Astrocyte of the cerebellum (primary cell): ENCODE measurements at regions not wholly inside any gene's neighbourhood (a gene's known extent, or its start where the extent isn't known, plus 50 kb on each side); places are given as distances from the start of the nearest gene placed in this dataset.
"Not testable (repeated sequence)": the region's sequence is repeated elsewhere in the genome, so short reads cannot be mapped to it uniquely, and the experiment has no call there.

Source experiments
- DNase-seq: peaks from one replicate; pipeline ENCODE4 v3.0.0-alpha.2; 2011; ENCODE audit warnings: low read depth
- H3K4me3 ChIP-seq: 2 replicates; pipeline ENCODE4 v1.5.1; 2011; ENCODE audit warnings: mild to moderate bottlenecking, low read depth, low read length, moderate library complexity
- in situ Hi-C: cut with HindIII; loops from 2 replicates; pipeline ENCODE4 v1.10.0; 2017; ENCODE audit warnings: low sequenced_read_pairs
- TF ChIP-seq, protein P1 (sequence below): IDR thresholded peaks from 2 replicates; pipeline ENCODE4 v1.5.1; 2012; ENCODE audit warnings: low read length, low read depth, moderate library complexity, mild to moderate bottlenecking; ENCODE audit errors: missing control alignments

DNA sequence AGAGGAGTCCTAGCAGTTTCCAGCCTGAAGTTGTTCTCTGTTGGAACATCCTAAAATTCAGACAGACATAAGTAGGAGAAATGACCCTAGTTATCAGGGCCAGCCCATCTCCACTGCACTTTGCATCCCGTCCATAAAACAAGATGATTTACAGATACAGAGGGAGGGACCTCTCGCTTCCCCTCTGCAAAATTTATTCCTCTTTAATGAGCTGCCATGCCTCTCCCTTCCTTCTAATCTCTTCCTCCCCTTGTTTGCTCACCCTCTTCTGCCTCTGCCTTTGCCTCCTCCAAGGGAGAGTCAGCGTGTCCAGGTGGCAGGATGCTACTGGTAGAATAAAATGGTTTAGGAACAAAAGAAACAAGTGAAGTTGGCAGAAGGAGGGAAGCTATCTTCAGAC is 351.3 kb downstream of the SOX9 start:
- no peak overlapping the region for H3K4me3 ChIP-seq
- no peak for DNase-seq
- TF ChIP-seq, protein P1, sequence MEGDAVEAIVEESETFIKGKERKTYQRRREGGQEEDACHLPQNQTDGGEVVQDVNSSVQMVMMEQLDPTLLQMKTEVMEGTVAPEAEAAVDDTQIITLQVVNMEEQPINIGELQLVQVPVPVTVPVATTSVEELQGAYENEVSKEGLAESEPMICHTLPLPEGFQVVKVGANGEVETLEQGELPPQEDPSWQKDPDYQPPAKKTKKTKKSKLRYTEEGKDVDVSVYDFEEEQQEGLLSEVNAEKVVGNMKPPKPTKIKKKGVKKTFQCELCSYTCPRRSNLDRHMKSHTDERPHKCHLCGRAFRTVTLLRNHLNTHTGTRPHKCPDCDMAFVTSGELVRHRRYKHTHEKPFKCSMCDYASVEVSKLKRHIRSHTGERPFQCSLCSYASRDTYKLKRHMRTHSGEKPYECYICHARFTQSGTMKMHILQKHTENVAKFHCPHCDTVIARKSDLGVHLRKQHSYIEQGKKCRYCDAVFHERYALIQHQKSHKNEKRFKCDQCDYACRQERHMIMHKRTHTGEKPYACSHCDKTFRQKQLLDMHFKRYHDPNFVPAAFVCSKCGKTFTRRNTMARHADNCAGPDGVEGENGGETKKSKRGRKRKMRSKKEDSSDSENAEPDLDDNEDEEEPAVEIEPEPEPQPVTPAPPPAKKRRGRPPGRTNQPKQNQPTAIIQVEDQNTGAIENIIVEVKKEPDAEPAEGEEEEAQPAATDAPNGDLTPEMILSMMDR: no peak
- in situ Hi-C loops: no loop called here

DNA sequence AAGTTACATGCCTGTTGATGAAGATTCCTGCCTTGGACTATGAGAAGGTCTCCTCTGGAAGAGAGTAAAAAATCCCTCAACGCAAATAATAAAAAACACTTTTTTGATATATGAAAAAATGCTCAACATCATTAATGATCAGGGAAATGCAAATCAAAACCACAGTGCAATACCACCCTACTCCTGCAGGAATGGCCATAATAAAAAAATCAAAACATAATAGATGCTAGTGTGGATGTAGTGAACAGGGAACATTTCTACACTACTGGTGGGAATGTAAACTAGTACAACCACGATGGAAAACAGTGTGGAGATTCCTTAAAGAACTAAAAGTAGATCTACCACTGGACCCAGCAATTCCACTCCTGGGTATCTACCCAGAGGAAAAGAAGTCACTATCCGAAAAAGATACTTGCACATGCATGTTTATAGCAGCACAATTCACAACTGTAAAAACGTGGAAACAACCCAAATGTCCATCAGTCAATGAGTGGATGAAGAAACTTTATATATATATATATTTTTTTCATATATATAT is 352.1 kb downstream of the SOX9 start:
- DNase-seq, H3K4me3 ChIP-seq, in situ Hi-C loops: not testable (repeated sequence)

DNA sequence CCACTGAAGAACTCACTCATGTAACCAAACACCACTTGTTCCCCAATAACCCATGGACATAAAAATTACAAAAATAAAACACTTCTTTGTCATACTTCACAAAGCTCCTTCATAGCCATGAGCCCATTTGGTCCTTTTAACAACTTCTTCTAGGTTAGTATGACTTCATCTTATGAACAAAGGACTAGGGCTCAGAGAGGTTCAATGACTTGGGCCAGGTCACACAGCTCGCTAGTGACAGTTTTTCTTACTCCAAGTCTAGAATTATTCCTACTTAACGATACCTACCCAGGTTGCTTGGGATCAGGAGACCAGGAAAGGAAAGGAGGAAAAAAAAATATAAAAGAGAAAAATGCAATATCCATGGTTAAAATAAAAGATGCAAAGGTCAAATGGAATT is 353.4 kb downstream of the SOX9 start:
- H3K4me3 ChIP-seq: no peak overlapping the region
- TF ChIP-seq, protein P1: no peak
- no peak for DNase-seq
- in situ Hi-C loops: no loop called here

DNA sequence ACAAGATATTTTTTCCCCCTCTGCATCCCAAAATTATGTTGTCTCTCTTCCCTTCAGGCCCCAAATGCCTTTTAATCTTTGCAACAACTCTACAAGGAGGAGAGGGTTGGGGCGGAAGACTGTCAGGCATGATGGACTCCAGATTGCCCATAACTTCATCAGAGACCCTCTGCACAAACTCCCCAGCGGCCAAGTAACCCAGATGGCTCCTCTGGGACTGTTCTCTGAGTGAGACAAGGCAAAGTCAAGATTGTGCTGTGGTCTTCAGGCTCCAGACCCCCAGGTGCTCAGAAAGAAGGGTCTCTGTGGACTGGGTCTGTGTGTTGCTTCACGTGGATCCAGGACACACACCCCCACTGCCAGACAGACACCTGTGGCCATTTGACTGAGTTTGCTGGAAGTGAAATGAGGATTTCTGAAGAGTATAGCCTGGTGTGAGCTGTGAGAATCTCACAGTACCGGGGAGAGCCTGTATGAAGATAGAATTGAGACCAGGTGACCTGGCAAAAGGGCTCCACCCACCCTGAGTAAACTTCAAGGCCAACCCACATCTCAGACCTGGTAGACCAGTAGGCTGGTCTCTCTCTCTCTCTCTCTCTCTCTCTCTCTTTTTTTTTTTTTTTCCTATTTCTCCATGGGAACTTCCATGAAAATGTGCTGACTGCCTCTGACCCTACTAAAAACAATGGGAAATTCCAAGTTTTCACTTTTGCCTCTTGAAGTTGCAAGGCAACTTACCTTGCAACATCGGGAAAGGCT is 354.1 kb downstream of the SOX9 start:
- no peak overlapping the region for H3K4me3 ChIP-seq
- in situ Hi-C loops: no loop called here
- no peak for DNase-seq
- TF ChIP-seq, protein P1: no peak

DNA sequence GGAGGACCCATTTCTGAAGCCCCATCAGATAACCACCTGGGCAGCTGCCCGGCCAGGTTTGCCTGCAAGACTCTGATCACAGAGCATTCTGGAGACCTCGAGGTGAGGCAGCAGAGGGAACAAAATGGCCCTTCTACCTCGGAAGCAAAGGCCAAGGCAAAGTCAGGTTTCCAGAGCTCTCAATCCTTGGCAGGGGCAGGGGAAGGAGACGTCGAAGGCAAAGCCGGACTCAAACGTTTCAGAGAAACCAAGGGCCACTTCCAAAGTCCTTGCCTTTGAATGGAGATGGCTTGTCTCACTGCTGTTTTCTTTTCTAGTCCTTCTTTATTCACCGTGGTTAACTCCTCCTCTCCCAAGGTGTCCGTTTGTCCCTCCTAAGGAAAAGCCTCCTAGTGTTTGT is 355.3 kb downstream of the SOX9 start:
- in situ Hi-C loops: no loop called here
- TF ChIP-seq, protein P1: no peak
- H3K4me3 ChIP-seq: no peak overlapping the region
- no peak for DNase-seq

DNA sequence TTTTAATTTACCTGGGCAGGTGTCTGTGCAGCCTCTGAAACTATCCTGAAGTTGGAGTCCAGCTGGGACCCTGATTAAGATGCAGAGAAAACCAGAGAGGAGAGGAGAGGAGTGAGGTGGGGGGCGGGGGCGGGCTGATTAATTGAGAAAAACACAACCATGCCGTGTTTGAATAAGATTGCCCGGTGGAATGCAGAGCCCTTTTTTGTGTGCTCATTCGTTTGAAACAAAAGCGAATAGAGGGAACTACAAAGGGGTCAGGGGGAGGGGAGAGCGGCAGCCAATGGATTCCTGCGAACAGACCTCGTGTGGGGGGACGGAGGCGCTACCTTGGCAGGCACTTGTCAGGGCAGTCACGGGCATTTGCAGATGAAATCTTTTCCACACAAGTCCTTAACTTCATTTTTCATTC is 355.8 kb downstream of the SOX9 start:
- DNase-seq: no peak
- no peak overlapping the region for H3K4me3 ChIP-seq
- in situ Hi-C loops: no loop called here
- TF ChIP-seq, protein P1: no peak

DNA sequence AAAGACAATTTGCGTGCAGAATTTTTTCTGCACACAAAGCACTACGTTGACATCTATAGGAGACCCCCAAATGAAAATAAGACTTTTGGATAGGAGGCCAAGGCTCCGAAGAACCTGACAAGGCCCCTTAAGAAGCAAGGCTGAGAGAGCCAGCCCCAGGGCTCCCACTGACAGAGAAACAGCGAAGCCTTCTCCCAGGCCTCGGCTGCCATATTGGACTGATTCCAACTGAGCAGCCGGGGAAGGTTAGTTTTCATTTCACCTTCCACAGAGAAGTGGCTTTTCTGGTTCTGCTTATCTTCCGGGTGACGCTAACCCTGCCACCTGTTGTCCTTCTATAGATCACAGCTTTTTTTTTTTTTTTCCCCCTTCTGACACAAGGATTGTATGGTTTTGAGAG is 356.7 kb downstream of the SOX9 start:
- DNase-seq: no peak
- no peak overlapping the region for H3K4me3 ChIP-seq
- TF ChIP-seq, protein P1: no peak
- in situ Hi-C loops: no loop called here
